ENCODE measurements at regions not wholly inside any gene's neighbourhood (a gene's known extent, or its start where the extent isn't known, plus 50 kb on each side); places are given as distances from the start of the nearest gene placed in this dataset.

GRCh38 chr12:105854071-105854470 is 284.7 kb downstream of the NUAK1 start:
- Histone ChIP-seq H3K27ac (ENCODE audit: low read depth in 1 of 2, low read length in 1 of 2) (no peak overlapping the region), H3K36me3 (ENCODE audit: control insufficient read depth in 2 of 2, insufficient read depth in 2 of 2, low read length in 1 of 2) (no peaks in the 10 kb centered on the region), H3K4me1 (ENCODE audit: control insufficient read depth in 2 of 2, insufficient read depth in 2 of 2, low read length in 2 of 2) (no peaks in the 10 kb centered on the region), H3K4me3 (ENCODE audit: low read length in 2 of 2) (no peak overlapping the region), H3K27me3 (ENCODE audit: control insufficient read depth in 2 of 2, insufficient read depth in 1 of 2, low read length in 1 of 2) (no peaks in the 10 kb centered on the region), H3K9me3 (ENCODE audit: control insufficient read depth in 2 of 2, insufficient read depth in 1 of 2, low read length in 1 of 2) (no peaks in the 10 kb centered on the region)
- WGBS, result 88% methylated on average over 2 of the region's 2 CpGs
- no peak for DNase-seq (ENCODE audit: low read depth in 6 of 9, low spot score in 9 of 9)

- H3K9me3 ChIP-seq (ENCODE audit: control insufficient read depth in 2 of 2, insufficient read depth in 1 of 2, low read length in 1 of 2), result no peaks in the 10 kb centered on the region
- H3K4me1 ChIP-seq (ENCODE audit: control insufficient read depth in 2 of 2, insufficient read depth in 2 of 2, low read length in 2 of 2), result no peaks in the 10 kb centered on the region
- no peaks in the 10 kb centered on the region for H3K27me3 ChIP-seq (ENCODE audit: control insufficient read depth in 2 of 2, insufficient read depth in 1 of 2, low read length in 1 of 2)
- DNase-seq (ENCODE audit: low read depth in 6 of 9, low spot score in 9 of 9), result no peak
- H3K4me3 ChIP-seq (ENCODE audit: low read length in 2 of 2), result no peak overlapping the region
- 90% methylated on average over 3 of the region's 3 CpGs for WGBS
- no peak overlapping the region for H3K27ac ChIP-seq (ENCODE audit: low read depth in 1 of 2, low read length in 1 of 2)
- no peaks in the 10 kb centered on the region for H3K36me3 ChIP-seq (ENCODE audit: control insufficient read depth in 2 of 2, insufficient read depth in 2 of 2, low read length in 1 of 2)
Measured at GRCh38 chr12:105855361-105856047, 283.2 kb downstream of the NUAK1 start.

- 65% methylated on average over 2 of the region's 2 CpGs for WGBS
- Histone ChIP-seq H3K36me3 (ENCODE audit: control insufficient read depth in 2 of 2, insufficient read depth in 2 of 2, low read length in 1 of 2) (no peaks in the 10 kb centered on the region), H3K27ac (ENCODE audit: low read depth in 1 of 2, low read length in 1 of 2) (no peak overlapping the region), H3K27me3 (ENCODE audit: control insufficient read depth in 2 of 2, insufficient read depth in 1 of 2, low read length in 1 of 2) (no peaks in the 10 kb centered on the region), H3K4me3 (ENCODE audit: low read length in 2 of 2) (no peak overlapping the region), H3K4me1 (ENCODE audit: control insufficient read depth in 2 of 2, insufficient read depth in 2 of 2, low read length in 2 of 2) (no peaks in the 10 kb centered on the region), H3K9me3 (ENCODE audit: control insufficient read depth in 2 of 2, insufficient read depth in 1 of 2, low read length in 1 of 2) (no peaks in the 10 kb centered on the region)
- DNase-seq (ENCODE audit: low read depth in 6 of 9, low spot score in 9 of 9), result no peak
Measured at GRCh38 chr12:105856048-105856405, 282.7 kb downstream of the NUAK1 start.

- Histone ChIP-seq H3K27ac (ENCODE audit: low read depth in 1 of 2, low read length in 1 of 2) (no peak overlapping the region), H3K9me3 (ENCODE audit: control insufficient read depth in 2 of 2, insufficient read depth in 1 of 2, low read length in 1 of 2) (no peaks in the 10 kb centered on the region), H3K27me3 (ENCODE audit: control insufficient read depth in 2 of 2, insufficient read depth in 1 of 2, low read length in 1 of 2) (no peaks in the 10 kb centered on the region), H3K36me3 (ENCODE audit: control insufficient read depth in 2 of 2, insufficient read depth in 2 of 2, low read length in 1 of 2) (no peaks in the 10 kb centered on the region), H3K4me1 (ENCODE audit: control insufficient read depth in 2 of 2, insufficient read depth in 2 of 2, low read length in 2 of 2) (no peaks in the 10 kb centered on the region), H3K4me3 (ENCODE audit: low read length in 2 of 2) (no peak overlapping the region)
- no peak for DNase-seq (ENCODE audit: low read depth in 6 of 9, low spot score in 9 of 9)
- WGBS, result 94% methylated on average over 4 of the region's 4 CpGs
Measured at GRCh38 chr12:105858981-105859710, 279.6 kb downstream of the NUAK1 start.

GRCh38 chr12:105860561-105861207 is 278.1 kb downstream of the NUAK1 start:
- WGBS, result 92% methylated on average over 3 of the region's 3 CpGs
- Histone ChIP-seq H3K27me3 (ENCODE audit: control insufficient read depth in 2 of 2, insufficient read depth in 1 of 2, low read length in 1 of 2) (no peaks in the 10 kb centered on the region), H3K27ac (ENCODE audit: low read depth in 1 of 2, low read length in 1 of 2) (no peak overlapping the region)

GRCh38 chr12:105861227-105861626 is 277.5 kb downstream of the NUAK1 start:
- Histone ChIP-seq H3K4me3 (ENCODE audit: low read length in 2 of 2) (no peak overlapping the region), H3K4me1 (ENCODE audit: control insufficient read depth in 2 of 2, insufficient read depth in 2 of 2, low read length in 2 of 2) (no peaks in the 10 kb centered on the region), H3K9me3 (ENCODE audit: control insufficient read depth in 2 of 2, insufficient read depth in 1 of 2, low read length in 1 of 2) (no peaks in the 10 kb centered on the region), H3K27me3 (ENCODE audit: control insufficient read depth in 2 of 2, insufficient read depth in 1 of 2, low read length in 1 of 2) (no peaks in the 10 kb centered on the region), H3K36me3 (ENCODE audit: control insufficient read depth in 2 of 2, insufficient read depth in 2 of 2, low read length in 1 of 2) (no peaks in the 10 kb centered on the region), H3K27ac (ENCODE audit: low read depth in 1 of 2, low read length in 1 of 2) (no peak overlapping the region)
- 72% methylated on average over 2 of the region's 2 CpGs for WGBS
- DNase-seq (ENCODE audit: low read depth in 6 of 9, low spot score in 9 of 9), result no peak

More at GRCh38 chr12:105860561-105861207, 278.1 kb downstream of the NUAK1 start:
- Histone ChIP-seq H3K9me3 (ENCODE audit: control insufficient read depth in 2 of 2, insufficient read depth in 1 of 2, low read length in 1 of 2) (no peaks in the 10 kb centered on the region), H3K4me3 (ENCODE audit: low read length in 2 of 2) (no peak overlapping the region), H3K36me3 (ENCODE audit: control insufficient read depth in 2 of 2, insufficient read depth in 2 of 2, low read length in 1 of 2) (no peaks in the 10 kb centered on the region), H3K4me1 (ENCODE audit: control insufficient read depth in 2 of 2, insufficient read depth in 2 of 2, low read length in 2 of 2) (no peaks in the 10 kb centered on the region)
- DNase-seq (ENCODE audit: low read depth in 6 of 9, low spot score in 9 of 9), result no peak

GRCh38 chr12:105862163-105862821 is 276.5 kb downstream of the NUAK1 start:
- 93% methylated on average over 10 of the region's 10 CpGs for WGBS
- H3K4me3 ChIP-seq (ENCODE audit: low read length in 2 of 2), result no peak overlapping the region
- no peaks in the 10 kb centered on the region for H3K36me3 ChIP-seq (ENCODE audit: control insufficient read depth in 2 of 2, insufficient read depth in 2 of 2, low read length in 1 of 2)
- no peaks in the 10 kb centered on the region for H3K9me3 ChIP-seq (ENCODE audit: control insufficient read depth in 2 of 2, insufficient read depth in 1 of 2, low read length in 1 of 2)
- no peak overlapping the region for H3K27ac ChIP-seq (ENCODE audit: low read depth in 1 of 2, low read length in 1 of 2)
- H3K27me3 ChIP-seq (ENCODE audit: control insufficient read depth in 2 of 2, insufficient read depth in 1 of 2, low read length in 1 of 2), result no peaks in the 10 kb centered on the region
- no peaks in the 10 kb centered on the region for H3K4me1 ChIP-seq (ENCODE audit: control insufficient read depth in 2 of 2, insufficient read depth in 2 of 2, low read length in 2 of 2)
- no peak for DNase-seq (ENCODE audit: low read depth in 6 of 9, low spot score in 9 of 9)

- 89% methylated on average over 4 of the region's 4 CpGs for WGBS
- H3K27me3 ChIP-seq (ENCODE audit: control insufficient read depth in 2 of 2, insufficient read depth in 1 of 2, low read length in 1 of 2), result no peaks in the 10 kb centered on the region
- no peak overlapping the region for H3K4me3 ChIP-seq (ENCODE audit: low read length in 2 of 2)
- DNase-seq (ENCODE audit: low read depth in 6 of 9, low spot score in 9 of 9), result no peak
- no peaks in the 10 kb centered on the region for H3K9me3 ChIP-seq (ENCODE audit: control insufficient read depth in 2 of 2, insufficient read depth in 1 of 2, low read length in 1 of 2)
- no peaks in the 10 kb centered on the region for H3K36me3 ChIP-seq (ENCODE audit: control insufficient read depth in 2 of 2, insufficient read depth in 2 of 2, low read length in 1 of 2)
- no peaks in the 10 kb centered on the region for H3K4me1 ChIP-seq (ENCODE audit: control insufficient read depth in 2 of 2, insufficient read depth in 2 of 2, low read length in 2 of 2)
- no peak overlapping the region for H3K27ac ChIP-seq (ENCODE audit: low read depth in 1 of 2, low read length in 1 of 2)
Measured at GRCh38 chr12:105864316-105864715, 274.4 kb downstream of the NUAK1 start.

- 92% methylated on average over 2 of the region's 2 CpGs for WGBS
- no peaks in the 10 kb centered on the region for H3K36me3 ChIP-seq (ENCODE audit: control insufficient read depth in 2 of 2, insufficient read depth in 2 of 2, low read length in 1 of 2)
- H3K4me3 ChIP-seq (ENCODE audit: low read length in 2 of 2), result no peak overlapping the region
- no peak overlapping the region for H3K27ac ChIP-seq (ENCODE audit: low read depth in 1 of 2, low read length in 1 of 2)
- no peaks in the 10 kb centered on the region for H3K27me3 ChIP-seq (ENCODE audit: control insufficient read depth in 2 of 2, insufficient read depth in 1 of 2, low read length in 1 of 2)
- no peak for DNase-seq (ENCODE audit: low read depth in 6 of 9, low spot score in 9 of 9)
- H3K4me1 ChIP-seq (ENCODE audit: control insufficient read depth in 2 of 2, insufficient read depth in 2 of 2, low read length in 2 of 2), result no peaks in the 10 kb centered on the region
- H3K9me3 ChIP-seq (ENCODE audit: control insufficient read depth in 2 of 2, insufficient read depth in 1 of 2, low read length in 1 of 2), result no peaks in the 10 kb centered on the region
Measured at GRCh38 chr12:105864901-105865300, 273.9 kb downstream of the NUAK1 start.
